ENCODE measurements at regions not wholly inside any gene's neighbourhood (a gene's known extent, or its start where the extent isn't known, plus 50 kb on each side); places are given as distances from the start of the nearest gene placed in this dataset.
"Not testable (repeated sequence)": the region's sequence is repeated elsewhere in the genome, so short reads cannot be mapped to it uniquely, and the experiment has no call there.

DNA sequence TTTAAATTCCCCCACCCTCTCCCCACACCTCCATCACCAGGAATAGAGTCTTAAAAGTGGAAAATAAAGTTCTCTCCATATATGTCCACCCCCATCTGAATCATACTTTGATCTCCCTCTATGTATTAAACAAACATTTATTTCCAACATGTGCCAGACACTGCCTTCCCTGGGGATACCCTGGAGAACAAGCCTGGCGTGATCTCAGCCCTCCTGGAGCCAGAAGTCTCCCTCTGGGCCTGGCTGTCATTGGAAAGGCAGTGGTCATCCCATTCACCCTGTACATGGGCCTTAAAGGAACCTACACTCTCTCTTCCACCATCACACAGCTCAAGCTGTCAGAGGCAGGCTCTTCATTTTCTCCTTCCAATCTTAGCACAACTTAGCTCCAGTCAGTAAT, 143.6 kb downstream of the EMP1 start:
- H3K4me3 ChIP-seq: no peak overlapping the region
- no peaks in the 10 kb centered on the region for H3K9me3 ChIP-seq
- no peak overlapping the region for H3K4me2 ChIP-seq
- no peaks in the 10 kb centered on the region for H3K4me1 ChIP-seq
- H3K27me3 ChIP-seq: no peaks in the 10 kb centered on the region
- H3K27ac ChIP-seq: no peak overlapping the region
- no peak overlapping the region for H3K9ac ChIP-seq
- no peak for TF ChIP-seq Cebpa-rat (IDR thresholded peaks at IDR 0.05)
- H3K36me3 ChIP-seq: no peaks in the 10 kb centered on the region
- no peaks in the 10 kb centered on the region for H4K20me1 ChIP-seq

DNA sequence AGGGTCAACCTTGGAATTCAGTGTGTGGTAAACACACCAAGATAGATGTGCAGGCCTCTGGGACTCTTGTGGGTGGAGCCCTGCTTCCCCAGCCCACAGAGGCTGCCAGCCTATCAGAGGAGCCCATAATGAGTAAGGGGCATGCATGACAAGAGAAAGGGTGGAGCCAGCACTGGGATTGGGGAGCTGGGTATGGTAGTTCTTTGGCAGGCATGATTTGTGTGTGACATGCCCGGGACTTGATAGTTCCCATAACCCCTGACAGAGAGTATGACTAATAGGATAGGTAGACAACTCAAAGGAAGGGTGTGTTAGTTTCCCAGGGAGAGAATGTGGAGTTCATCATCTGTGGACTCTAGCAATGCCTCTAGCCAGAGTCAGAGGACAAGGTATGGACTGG, 143.0 kb downstream of the EMP1 start:
- Histone ChIP-seq H3K4me2 (no peak overlapping the region), H3K36me3 (no peaks in the 10 kb centered on the region), H3K27ac (no peak overlapping the region), H3K9ac (no peak overlapping the region), H3K9me3 (no peaks in the 10 kb centered on the region), H3K27me3 (no peaks in the 10 kb centered on the region), H3K4me3 (no peak overlapping the region), H4K20me1 (no peaks in the 10 kb centered on the region), H3K4me1 (no peaks in the 10 kb centered on the region)
- no peak for TF ChIP-seq Cebpa-rat (IDR thresholded peaks at IDR 0.05)

DNA sequence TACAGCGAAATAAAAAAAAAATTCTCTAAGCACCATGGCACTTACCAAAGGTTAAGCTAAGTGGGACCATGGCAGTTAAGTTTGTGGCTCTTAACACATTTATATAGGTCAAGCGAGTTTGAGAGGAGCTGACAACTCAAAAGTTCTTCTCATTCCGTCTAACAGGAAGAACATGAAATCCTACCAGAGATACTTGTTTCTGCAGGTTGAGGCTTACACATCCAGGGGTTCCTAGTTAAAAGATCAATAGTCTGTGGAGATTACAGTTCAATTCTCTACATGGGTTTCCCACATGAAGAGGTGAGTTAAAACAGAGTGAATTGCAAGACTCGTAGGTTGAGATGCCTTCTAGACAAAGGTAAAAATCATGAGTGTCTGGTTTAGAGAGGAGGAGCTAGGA, 142.6 kb downstream of the EMP1 start:
- no peaks in the 10 kb centered on the region for H4K20me1 ChIP-seq
- no peak overlapping the region for H3K9ac ChIP-seq
- no peak for TF ChIP-seq Cebpa-rat (IDR thresholded peaks at IDR 0.05)

DNA sequence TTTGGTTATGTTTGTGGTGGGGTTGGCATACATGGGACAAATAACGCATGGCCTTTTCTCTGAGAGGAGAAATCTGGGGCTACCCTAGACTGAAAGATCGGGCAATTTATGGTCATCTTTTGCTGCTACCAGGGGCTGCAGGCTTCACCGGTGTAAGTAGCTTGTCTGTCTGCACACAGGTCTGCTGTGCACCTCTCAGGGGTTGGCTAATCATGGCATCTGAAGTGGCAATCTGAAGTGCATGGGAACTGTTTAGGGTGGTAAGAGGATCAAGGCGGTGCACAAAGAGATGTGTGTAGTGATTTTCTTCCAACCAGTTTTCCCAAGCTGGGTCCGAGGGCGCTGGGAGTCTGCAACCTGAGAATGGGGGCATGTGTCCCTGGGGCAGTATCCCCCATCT, 141.3 kb downstream of the EMP1 start:
- H3K27me3 ChIP-seq: no peaks in the 10 kb centered on the region
- TF ChIP-seq Cebpa-rat (IDR thresholded peaks at IDR 0.05): no peak
- no peaks in the 10 kb centered on the region for H3K4me1 ChIP-seq
- no peaks in the 10 kb centered on the region for H3K36me3 ChIP-seq
- H3K9me3 ChIP-seq: no peaks in the 10 kb centered on the region
- H3K27ac ChIP-seq: no peak overlapping the region
- no peak overlapping the region for H3K9ac ChIP-seq
- H3K4me3 ChIP-seq: no peak overlapping the region
- H3K4me2 ChIP-seq: no peak overlapping the region
- H4K20me1 ChIP-seq: no peaks in the 10 kb centered on the region

More for the DNA sequence above, 142.6 kb downstream of the EMP1 start:
- no peaks in the 10 kb centered on the region for H3K27me3 ChIP-seq
- no peaks in the 10 kb centered on the region for H3K4me1 ChIP-seq
- H3K9me3 ChIP-seq: no peaks in the 10 kb centered on the region
- no peak overlapping the region for H3K27ac ChIP-seq
- no peak overlapping the region for H3K4me3 ChIP-seq
- no peak overlapping the region for H3K4me2 ChIP-seq
- no peaks in the 10 kb centered on the region for H3K36me3 ChIP-seq

DNA sequence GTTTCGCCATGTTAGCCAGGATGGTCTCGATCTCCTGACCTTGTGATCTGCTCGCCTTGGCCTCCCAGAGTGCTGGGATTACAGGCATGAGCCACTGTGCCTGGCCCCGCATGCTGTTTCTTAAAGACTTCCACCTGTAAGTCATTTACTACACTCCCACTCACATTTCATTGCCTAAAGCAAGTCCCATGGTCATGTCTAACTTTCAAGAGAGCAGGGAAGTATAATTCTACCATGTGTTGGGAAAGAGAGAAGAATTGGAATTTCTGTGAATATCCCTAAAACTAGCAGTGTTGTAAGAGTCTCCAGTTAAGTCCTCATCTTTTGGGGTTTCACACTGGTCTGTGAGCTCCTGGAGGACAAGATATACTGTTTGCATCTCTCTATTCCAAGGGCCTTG, 139.7 kb downstream of the EMP1 start:
- TF ChIP-seq Cebpa-rat (IDR thresholded peaks at IDR 0.05): no peak
- no peaks in the 10 kb centered on the region for H3K4me1 ChIP-seq
- H3K4me3 ChIP-seq: no peak overlapping the region
- H3K9ac ChIP-seq: no peak overlapping the region
- H3K27ac ChIP-seq: no peak overlapping the region
- H3K36me3 ChIP-seq: no peaks in the 10 kb centered on the region
- no peaks in the 10 kb centered on the region for H3K27me3 ChIP-seq
- H3K4me2 ChIP-seq: no peak overlapping the region
- no peaks in the 10 kb centered on the region for H4K20me1 ChIP-seq
- H3K9me3 ChIP-seq: no peaks in the 10 kb centered on the region

DNA sequence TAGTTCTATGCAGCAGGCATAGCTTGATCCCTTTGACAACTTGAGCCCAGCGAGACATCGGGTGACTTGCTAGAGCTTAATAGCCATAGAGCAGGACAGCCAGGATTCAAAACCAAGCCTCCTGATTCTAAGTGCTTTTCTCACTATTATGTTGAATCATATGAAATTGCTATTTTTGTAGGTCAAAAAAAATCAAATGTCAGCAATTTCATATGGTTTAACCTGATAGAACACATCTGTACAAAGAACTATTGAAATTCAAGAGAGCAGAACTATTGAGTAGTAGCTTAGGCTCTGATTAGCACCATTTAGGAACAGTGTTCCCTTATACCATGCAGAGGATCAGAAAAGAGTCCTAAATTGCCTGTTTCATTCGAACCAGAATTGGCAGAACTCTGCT, 132.0 kb downstream of the EMP1 start:
- Histone ChIP-seq H3K4me3 (no peak overlapping the region), H4K20me1 (no peaks in the 10 kb centered on the region), H3K9ac (no peak overlapping the region), H3K9me3 (no peaks in the 10 kb centered on the region), H3K27me3 (no peaks in the 10 kb centered on the region), H3K4me2 (no peak overlapping the region), H3K36me3 (no peaks in the 10 kb centered on the region), H3K27ac (no peak overlapping the region), H3K4me1 (no peaks in the 10 kb centered on the region)
- no peak for TF ChIP-seq Cebpa-rat (IDR thresholded peaks at IDR 0.05)

DNA sequence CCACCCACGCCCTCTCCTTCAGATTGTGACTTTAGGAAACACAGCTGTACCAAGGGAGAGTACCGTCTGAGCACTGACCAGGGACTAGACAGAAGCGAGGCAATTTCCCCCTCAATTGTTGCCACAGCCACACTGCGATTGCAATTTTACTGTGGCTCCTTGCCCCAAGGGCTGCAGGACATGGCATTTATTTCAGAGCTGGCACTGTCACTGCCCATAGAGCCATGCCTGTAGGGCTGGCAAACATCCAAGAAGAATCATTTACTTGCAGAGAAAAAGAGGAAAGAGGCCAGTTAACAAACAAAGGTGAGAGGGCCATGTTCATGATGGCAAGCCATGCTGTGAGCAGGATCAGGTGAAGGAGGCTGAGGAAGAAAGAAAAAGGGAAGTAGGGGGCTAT, 129.6 kb downstream of the EMP1 start:
- Histone ChIP-seq H3K4me2 (no peak overlapping the region), H3K27me3 (no peaks in the 10 kb centered on the region), H3K4me1 (no peaks in the 10 kb centered on the region), H4K20me1 (no peaks in the 10 kb centered on the region), H3K4me3 (no peak overlapping the region), H3K36me3 (no peaks in the 10 kb centered on the region), H3K27ac (no peak overlapping the region), H3K9ac (no peak overlapping the region), H3K9me3 (no peaks in the 10 kb centered on the region)
- TF ChIP-seq Cebpa-rat (IDR thresholded peaks at IDR 0.05): no peak

DNA sequence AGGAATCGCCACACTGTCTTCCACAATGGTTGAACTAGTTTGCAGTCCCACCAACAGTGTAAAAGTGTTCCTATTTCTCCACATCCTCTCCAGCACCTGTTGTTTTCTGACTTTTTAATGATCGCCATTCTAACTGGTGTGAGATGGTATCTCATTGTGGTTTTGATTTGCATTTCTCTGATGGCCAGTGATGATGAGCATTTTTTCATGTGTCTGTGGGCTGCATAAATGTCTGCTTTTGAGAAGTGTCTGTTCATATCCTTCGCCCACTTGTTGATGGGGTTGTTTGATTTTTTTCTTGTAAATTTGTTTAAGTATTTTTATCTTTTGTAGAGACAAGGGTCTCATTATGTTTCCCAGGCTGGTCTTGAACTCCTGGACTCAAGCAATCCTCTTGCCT, 128.5 kb downstream of the EMP1 start:
- H3K27ac ChIP-seq, H3K9me3 ChIP-seq, H3K4me3 ChIP-seq, H3K4me2 ChIP-seq, H3K36me3 ChIP-seq, H3K27me3 ChIP-seq, H4K20me1 ChIP-seq, H3K4me1 ChIP-seq, H3K9ac ChIP-seq: not testable (repeated sequence)

DNA sequence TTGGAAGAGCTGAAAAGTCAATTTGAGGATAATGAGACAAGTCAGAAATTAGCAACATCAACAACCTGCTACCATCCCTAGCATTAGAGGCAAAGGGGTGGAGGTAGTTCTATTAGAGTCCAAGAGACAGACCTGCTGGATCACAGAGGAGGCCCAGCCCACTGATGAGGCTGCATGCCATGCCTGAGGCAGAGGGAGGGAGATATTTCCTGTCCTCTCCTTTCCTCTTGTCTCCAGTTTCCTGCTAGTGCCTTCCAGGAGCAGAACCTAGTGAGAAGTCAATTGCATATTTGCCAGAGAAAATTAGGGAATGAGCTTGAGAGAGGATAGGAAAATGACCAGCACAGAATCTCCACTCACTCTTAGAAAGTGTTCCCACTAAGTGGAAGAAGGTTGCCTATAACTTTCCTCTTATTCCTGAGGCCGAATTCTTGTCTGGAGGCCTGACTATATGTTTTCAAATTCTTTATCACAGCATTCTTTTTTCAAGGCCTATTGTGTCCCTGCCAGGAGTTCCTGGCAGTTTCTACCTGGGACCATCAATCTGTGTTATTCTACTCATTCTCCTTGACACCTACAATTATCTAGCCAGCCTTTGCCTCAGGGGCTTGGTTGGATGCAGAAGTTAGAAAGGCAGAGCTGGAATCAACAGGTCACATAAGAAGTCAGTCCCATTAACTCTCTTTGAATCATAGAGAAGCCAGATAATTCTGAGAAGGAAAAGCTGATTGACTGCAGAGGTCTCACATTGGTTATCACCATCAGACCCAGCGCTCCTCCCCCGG, 121.9 kb downstream of the EMP1 start:
- H4K20me1 ChIP-seq: no peaks in the 10 kb centered on the region
- H3K27me3 ChIP-seq: no peaks in the 10 kb centered on the region
- no peak overlapping the region for H3K9ac ChIP-seq
- no peak overlapping the region for H3K27ac ChIP-seq
- H3K4me3 ChIP-seq: no peak overlapping the region
- H3K4me1 ChIP-seq: no peaks in the 10 kb centered on the region
- H3K36me3 ChIP-seq: no peaks in the 10 kb centered on the region
- no peak for TF ChIP-seq Cebpa-rat (IDR thresholded peaks at IDR 0.05)
- H3K9me3 ChIP-seq: peaks cover 27% of the 10 kb centered on the region
- H3K4me2 ChIP-seq: no peak overlapping the region

DNA sequence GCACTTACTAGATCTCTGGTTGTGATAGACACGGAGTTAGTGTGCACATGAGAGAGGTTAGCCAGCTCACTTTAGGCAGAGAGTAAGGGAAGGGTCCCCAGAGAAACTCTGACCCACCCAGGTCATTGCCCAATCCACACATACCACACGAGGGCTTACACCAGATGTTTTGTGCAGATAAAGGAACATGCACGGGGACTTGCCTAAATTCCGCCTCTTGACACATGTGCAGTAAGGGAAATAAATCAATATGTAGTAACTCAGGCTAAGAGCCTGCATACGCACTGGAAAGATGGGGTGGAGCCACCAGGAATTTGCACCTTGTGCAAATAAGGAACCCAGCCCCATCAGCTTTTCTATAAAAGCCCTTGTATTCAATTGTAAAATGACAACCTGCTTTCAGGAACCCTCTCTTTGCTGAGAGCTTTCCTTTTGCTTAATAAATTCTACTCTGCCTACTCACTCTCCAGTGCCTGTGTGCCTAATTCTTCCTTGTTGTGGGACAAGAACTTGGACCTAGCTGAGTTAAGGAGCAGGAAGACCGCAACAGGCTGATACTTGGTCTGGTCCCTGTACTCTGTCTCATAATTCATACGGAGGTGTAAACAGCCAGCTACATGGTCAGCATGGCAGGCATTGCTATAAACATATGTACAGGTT, 120.2 kb downstream of the EMP1 start:
- Histone ChIP-seq H3K27me3 (no peaks in the 10 kb centered on the region), H3K27ac (no peak overlapping the region), H3K9ac (no peak overlapping the region), H3K9me3 (peaks cover 27% of the 10 kb centered on the region), H3K4me3 (no peak overlapping the region), H4K20me1 (no peaks in the 10 kb centered on the region), H3K36me3 (no peaks in the 10 kb centered on the region), H3K4me2 (no peak overlapping the region), H3K4me1 (no peaks in the 10 kb centered on the region)
- TF ChIP-seq Cebpa-rat (IDR thresholded peaks at IDR 0.05): no peak
